Prostate gland (tissue), 2 donors: ENCODE measurements at regions not wholly inside any gene's neighbourhood (a gene's known extent, or its start where the extent isn't known, plus 50 kb on each side); places are given as distances from the start of the nearest gene placed in this dataset.

Experiments
- DNase-seq: peaks from one replicate; pipeline ENCODE4 v3.0.0-alpha.2; 2019; ENCODE audit warnings: low spot score
- H3K27ac ChIP-seq, 2 donors: fragments of 200-600 bp; sonication (generic); 2 replicates each; pipeline ENCODE4 v1.5.1; 2017 to 2019
- H3K27me3 ChIP-seq: fragments of 200-600 bp; sonication (generic); replicated peaks from 2 replicates; pipeline ENCODE4 v1.5.1; 2019; ENCODE audit not compliant: insufficient read depth
- H3K36me3 ChIP-seq, 2 donors: fragments of 200-600 bp; sonication (generic); 1 replicate in 1 of 2; 2 replicates in 1 of 2; pipeline versions ENCODE4 v1.5.1 to v1.8.1; 2017 to 2019
- H3K4me1 ChIP-seq: fragments of 200-600 bp; sonication (generic); replicated peaks from 2 replicates; pipeline ENCODE4 v1.5.1; 2019
- H3K4me3 ChIP-seq, 2 donors: fragments of 200-600 bp; sonication (generic); 2 replicates each; pipeline ENCODE4 v1.5.1; 2017 to 2019
- H3K9me3 ChIP-seq: fragments of 200-600 bp; sonication (generic); 2 replicates; pipeline ENCODE4 v1.5.1; 2017
- CTCF ChIP-seq, 4 experiments: fragments of 200-600 bp in 2 of 4; fragments of 450-650 bp in 2 of 4; sonication (generic) in 2 of 4; IDR thresholded peaks; 1 replicate in 3 of 4; 2 replicates in 1 of 4; pipeline ENCODE4 v1.5.1; 2016 to 2019; ENCODE audit warnings: antibody characterized with exemption in 4 of 4, mild to moderate bottlenecking in 2 of 4, moderate library complexity in 2 of 4
- POLR2A ChIP-seq: fragments of 450-650 bp; IDR thresholded peaks from one replicate; pipeline ENCODE4 v1.6.1; 2016; ENCODE audit warnings: antibody characterized with exemption, mild to moderate bottlenecking
- POLR2AphosphoS5 ChIP-seq: sonication (generic); formaldehyde crosslinking; IDR thresholded peaks from one replicate; pipeline ENCODE4 v1.6.1; 2017; ENCODE audit warnings: antibody characterized with exemption
- WGBS: methylation state at CpG from one replicate; pipeline ENCODE4 v1.1.5; 2018; 5-methylcytosine and 5-hydroxymethylcytosine counted together
- intact Hi-C: fragments of 100-400 bp; cut with DNase I; formaldehyde crosslinking; loops from one replicate; pipeline ENCODE4 v1.14.2; 2022

GRCh38 chr3:72015463-72015862 lies 230.5 kb upstream of the PROK2 start:
- no peak overlapping the region for H3K4me3 ChIP-seq
- H3K27me3 ChIP-seq = no peaks in the 10 kb centered on the region
- no peak for DNase-seq
- H3K4me1 ChIP-seq = no peaks in the 10 kb centered on the region
- H3K9me3 ChIP-seq = no peaks in the 10 kb centered on the region
- H3K36me3 ChIP-seq = no peaks in the 10 kb centered on the region
- intact Hi-C loops = no loop called here
- H3K27ac ChIP-seq = no peak overlapping the region
- WGBS = 84% methylated on average over 6 of the region's 6 CpGs
- TF ChIP-seq CTCF (IDR thresholded peaks at IDR 0.05) (no peak), POLR2A (no peak), POLR2AphosphoS5 (no peak)

GRCh38 chr3:72013084-72013483 lies 228.1 kb upstream of the PROK2 start:
- H3K36me3 ChIP-seq = no peaks in the 10 kb centered on the region
- H3K9me3 ChIP-seq = no peaks in the 10 kb centered on the region
- intact Hi-C loops = no loop called here
- H3K27ac ChIP-seq = no peak overlapping the region
- WGBS = 44% methylated on average over 5 of the region's 5 CpGs
- no peaks in the 10 kb centered on the region for H3K4me1 ChIP-seq
- no peak overlapping the region for H3K4me3 ChIP-seq
- H3K27me3 ChIP-seq = no peaks in the 10 kb centered on the region
- DNase-seq = no peak
- TF ChIP-seq POLR2AphosphoS5 (no peak), POLR2A (no peak), CTCF (IDR thresholded peaks at IDR 0.05) (no peak)

- no peak for DNase-seq
- Histone ChIP-seq H3K9me3 (no peaks in the 10 kb centered on the region), H3K27ac (no peak overlapping the region), H3K4me1 (no peaks in the 10 kb centered on the region), H3K36me3 (no peaks in the 10 kb centered on the region), H3K27me3 (no peaks in the 10 kb centered on the region), H3K4me3 (no peak overlapping the region)
- 91% methylated on average over 5 of the region's 5 CpGs for WGBS
- intact Hi-C loops = no loop called here
- TF ChIP-seq CTCF (IDR thresholded peaks at IDR 0.05) (no peak), POLR2AphosphoS5 (no peak), POLR2A (no peak)
Observed at GRCh38 chr3:72012363-72012762, 227.4 kb upstream of the PROK2 start.

- no peak for TF ChIP-seq POLR2A
- no peak for TF ChIP-seq POLR2AphosphoS5
- TF ChIP-seq CTCF (IDR thresholded peaks at IDR 0.05) = no peak
- intact Hi-C loops = no loop called here
- DNase-seq = no peak
- Histone ChIP-seq H3K36me3 (no peaks in the 10 kb centered on the region), H3K9me3 (no peaks in the 10 kb centered on the region), H3K4me3 (no peak overlapping the region), H3K4me1 (no peaks in the 10 kb centered on the region), H3K27me3 (no peaks in the 10 kb centered on the region), H3K27ac (no peak overlapping the region)
- 80% methylated on average over 4 of the region's 4 CpGs for WGBS
Observed at GRCh38 chr3:72011485-72011884, 226.5 kb upstream of the PROK2 start.

GRCh38 chr3:72009851-72010443 lies 225.0 kb upstream of the PROK2 start:
- no peak overlapping the region for H3K4me3 ChIP-seq
- H3K36me3 ChIP-seq = no peaks in the 10 kb centered on the region
- 77% methylated on average over 8 of the region's 8 CpGs for WGBS
- no peaks in the 10 kb centered on the region for H3K9me3 ChIP-seq
- H3K4me1 ChIP-seq = no peaks in the 10 kb centered on the region
- DNase-seq = no peak
- TF ChIP-seq POLR2AphosphoS5 = no peak
- TF ChIP-seq CTCF (IDR thresholded peaks at IDR 0.05) = no peak
- no peak for TF ChIP-seq POLR2A
- intact Hi-C loops = no loop called here
- no peaks in the 10 kb centered on the region for H3K27me3 ChIP-seq
- no peak overlapping the region for H3K27ac ChIP-seq
